GM18858 (cell line): ENCODE measurements at regions not wholly inside any gene's neighbourhood (a gene's known extent, or its start where the extent isn't known, plus 50 kb on each side); places are given as distances from the start of the nearest gene placed in this dataset.
"Not testable (repeated sequence)": the region's sequence is repeated elsewhere in the genome, so short reads cannot be mapped to it uniquely, and the experiment has no call there.

ENCODE experiments used
- ATAC-seq: cut with Tn5 transposase; IDR thresholded peaks from one replicate; pipeline ENCODE4 v1.9.1; 2021; ENCODE audit not compliant: unreplicated experiment

DNA sequence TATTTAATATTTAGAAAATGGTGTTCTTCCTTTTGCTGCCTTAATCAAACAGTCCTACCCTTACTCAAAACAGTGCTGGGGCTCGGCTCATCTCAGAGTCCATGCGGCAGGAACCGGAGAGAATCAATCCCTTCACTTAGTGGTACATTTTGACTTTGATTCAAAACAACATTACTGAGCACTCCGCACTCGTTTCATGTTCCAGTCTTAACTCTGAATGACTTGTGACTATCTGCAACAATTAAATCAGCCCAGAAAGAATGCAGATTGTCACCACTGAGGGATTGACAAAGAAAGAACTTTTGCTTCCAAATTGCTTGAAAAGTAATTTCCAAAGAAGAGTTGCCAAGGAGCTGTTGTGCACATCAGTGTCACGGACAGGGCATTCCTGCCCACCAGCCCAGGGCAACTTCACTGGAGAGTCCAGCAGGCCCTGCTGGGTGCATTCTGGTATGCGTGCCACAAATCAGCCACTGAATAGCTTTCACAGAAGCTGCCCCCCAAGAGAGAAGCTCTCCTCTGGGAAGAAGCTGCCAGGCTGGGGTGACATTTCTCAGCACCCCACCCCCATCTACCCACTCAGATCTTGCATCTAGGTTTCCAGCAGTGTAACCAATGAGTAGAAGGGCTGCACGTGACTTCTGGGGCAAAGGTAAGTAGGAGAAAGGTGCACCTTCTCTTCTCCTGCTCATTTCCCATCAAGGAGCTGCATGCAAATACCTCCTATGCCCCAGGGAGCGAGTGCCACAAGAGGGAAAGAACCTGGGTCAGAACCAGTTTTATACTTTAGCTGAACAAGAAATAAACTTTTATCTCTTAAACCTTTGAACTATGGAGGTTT, 84.6 kb upstream of the ATP8B1 start:
- ATAC-seq = no peak

DNA sequence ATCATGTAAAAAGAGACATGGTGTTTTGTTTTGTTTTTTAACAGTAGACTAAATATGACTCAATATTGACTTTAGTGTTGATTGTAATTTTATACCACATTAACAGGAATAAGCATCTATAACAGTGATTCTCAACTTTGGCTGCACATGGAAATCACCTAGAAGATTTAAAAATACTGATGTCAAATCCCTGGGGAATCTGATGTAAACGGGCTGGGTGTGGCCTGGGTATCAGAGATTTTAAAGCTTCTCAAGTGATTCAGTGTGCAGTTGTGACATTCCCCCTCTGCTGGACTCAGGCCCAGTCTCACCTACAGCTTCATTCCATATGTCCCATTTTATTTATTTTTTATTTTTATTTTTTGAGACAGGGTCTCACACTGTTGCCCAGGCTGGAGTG, 82.8 kb upstream of the ATP8B1 start:
- no peak for ATAC-seq

DNA sequence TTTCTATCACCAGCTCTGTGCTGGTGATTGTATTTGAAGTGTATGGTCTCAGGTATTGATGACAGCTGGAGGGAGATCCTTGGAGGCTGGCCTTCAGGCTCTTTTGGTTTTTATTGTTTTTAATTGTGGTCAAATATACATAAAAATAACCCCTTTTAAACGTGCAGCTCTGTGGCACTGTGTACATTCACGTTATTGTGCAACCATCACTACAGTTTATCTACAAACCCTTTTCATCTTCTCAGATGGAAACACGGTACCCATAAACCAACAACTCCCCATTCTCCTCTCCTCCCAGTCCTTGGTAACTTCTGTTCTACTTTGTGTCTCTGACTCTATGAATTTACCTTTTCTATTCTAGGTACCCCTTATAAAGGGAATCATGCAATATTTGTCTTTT, 79.3 kb upstream of the ATP8B1 start:
- ATAC-seq = no peak

DNA sequence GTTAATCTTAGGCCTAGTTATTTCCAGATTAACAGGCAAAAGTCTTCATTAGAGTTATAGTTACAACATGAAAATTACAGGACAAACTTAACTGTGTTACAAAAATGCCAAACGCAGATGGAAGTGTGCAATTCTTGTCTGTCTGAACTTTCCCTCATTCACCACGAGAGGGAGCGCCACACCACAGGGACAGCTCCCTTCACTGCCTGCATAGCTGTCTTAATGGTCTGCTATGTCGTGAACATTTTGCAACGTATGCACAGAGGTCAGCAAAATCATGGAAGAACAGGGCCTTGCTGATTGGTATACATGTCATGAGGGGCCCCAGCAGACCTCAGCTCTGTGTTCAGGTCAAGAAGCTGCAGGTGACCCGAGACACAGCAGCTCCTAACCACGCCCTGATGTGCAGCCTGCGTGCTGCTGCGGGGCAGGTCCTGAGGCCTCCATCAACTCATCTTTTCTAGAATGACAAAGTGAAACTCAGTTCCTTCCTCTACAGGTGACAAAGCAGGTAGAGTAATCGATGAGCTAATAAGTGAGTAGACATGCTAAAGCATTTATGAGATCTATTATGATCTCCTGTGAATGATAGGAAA, 78.8 kb upstream of the ATP8B1 start:
- peak; percentile 83 for ATAC-seq

DNA sequence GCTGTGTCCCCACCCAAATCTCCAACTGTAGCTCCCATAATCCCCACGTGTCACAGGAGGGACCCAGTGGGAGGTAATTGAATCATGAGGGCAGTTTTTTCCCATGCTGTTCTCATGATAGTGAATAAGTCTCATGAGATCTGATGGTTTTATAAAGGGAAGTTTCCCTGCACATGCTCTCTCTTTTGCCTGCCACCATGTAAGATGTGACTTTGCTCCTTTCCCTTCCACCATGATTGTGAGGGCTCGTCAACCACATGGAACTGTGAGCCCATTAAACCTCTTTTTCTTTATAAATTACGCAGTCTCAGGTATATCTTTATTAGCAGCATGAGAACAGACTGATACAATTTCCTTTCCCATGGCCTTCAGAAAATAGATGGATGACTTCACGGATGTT, 76.8 kb upstream of the ATP8B1 start:
- ATAC-seq = not testable (repeated sequence)

DNA sequence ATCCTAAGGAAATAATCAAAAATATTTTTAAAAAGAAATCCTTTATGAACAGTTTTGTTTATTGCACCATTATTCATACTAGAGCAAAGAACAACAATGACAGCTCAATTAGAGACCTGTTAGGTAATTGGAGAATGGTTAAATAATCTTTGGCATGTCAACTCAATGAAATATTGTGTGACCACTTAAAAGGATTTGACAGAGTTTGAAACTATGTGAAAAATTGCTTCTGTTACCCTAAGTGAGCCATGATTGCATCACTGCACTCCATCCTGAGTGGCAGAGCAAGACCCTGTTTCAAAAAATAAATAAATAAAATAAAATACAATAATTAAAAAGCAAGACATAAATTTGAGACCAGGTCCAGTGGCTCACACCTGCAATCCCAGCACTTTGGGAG, 66.1 kb upstream of the ATP8B1 start:
- no peak for ATAC-seq

DNA sequence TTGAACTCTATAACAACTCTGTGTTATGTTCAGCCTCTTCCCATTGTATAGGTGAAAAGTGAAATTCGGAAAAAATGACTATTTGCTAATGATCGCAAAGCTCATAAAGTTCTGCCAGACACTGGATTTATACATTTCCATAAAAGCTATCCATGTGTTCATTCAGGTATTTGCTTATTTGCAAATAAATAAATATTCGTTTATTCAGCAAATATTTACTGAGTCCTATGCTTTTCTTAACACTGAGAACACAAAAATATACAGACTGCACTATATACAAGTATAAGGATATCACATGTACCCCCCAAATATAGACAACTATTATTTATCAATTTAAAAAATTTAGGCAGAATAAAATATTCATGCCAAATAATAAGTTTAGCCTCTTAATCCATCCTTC, 63.2 kb upstream of the ATP8B1 start:
- ATAC-seq = no peak

DNA sequence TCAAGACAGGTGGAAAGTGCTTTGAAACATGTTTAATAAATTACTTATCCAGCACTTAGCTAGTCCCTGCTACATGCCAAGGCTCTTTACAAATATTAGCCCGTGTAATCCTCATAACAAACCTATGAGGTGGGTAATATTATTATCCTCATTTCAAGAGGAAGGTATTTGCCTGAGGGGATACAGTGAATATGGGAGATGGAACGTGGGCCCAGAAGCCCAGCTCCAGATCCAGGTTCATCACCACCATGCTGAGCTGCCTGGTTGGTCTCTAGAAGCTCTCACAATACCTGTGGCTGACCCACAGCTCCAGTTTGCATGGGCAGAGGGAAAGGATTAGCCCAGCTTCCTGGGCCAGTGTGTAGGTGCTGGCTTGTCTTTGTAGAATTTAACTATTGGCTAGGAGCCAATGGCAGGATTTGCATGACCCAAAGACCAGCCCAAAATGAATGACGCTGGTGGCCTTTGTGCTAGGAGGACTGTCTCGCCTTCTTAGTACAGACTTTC, 61.6 kb upstream of the ATP8B1 start:
- ATAC-seq = no peak

DNA sequence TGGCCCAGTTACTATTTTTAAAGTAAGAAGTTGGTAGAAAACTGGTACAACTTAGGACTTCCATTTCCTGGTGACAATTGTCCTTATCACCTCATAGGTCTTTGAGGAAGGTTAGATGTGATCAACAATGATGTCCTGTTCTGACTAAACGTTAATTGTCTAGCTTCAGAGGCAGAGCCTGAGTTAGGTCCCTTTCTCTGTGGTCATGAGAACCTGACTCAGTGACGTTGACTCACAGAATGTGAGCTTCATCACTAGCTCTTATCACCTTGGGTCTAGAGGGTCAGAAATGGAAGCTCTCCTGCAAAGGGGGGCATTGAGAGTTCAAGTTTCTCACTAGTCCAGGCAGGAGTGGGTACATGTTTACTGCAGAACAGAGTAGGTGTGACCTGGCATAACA, 60.6 kb upstream of the ATP8B1 start:
- ATAC-seq = no peak

DNA sequence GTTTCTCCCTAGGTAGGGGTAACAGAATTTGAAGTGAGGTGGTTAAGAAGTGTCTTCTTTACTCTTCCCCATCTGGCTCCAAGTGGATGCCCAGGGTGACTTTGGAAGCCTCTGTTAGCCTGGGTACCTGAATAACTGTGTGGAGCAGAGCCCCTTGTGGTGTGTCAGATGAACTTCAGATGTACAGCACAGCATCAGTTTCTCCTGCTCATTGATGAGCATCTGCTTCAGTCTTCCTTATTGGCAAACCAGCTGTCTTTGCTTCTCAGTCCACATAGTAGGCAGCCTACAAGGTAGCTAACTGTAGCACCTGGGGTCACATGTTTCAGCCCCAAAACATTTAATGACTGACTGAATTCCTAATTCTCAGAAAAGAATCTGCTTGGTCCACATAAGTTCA, 56.2 kb upstream of the ATP8B1 start:
- ATAC-seq = peak; percentile 79

DNA sequence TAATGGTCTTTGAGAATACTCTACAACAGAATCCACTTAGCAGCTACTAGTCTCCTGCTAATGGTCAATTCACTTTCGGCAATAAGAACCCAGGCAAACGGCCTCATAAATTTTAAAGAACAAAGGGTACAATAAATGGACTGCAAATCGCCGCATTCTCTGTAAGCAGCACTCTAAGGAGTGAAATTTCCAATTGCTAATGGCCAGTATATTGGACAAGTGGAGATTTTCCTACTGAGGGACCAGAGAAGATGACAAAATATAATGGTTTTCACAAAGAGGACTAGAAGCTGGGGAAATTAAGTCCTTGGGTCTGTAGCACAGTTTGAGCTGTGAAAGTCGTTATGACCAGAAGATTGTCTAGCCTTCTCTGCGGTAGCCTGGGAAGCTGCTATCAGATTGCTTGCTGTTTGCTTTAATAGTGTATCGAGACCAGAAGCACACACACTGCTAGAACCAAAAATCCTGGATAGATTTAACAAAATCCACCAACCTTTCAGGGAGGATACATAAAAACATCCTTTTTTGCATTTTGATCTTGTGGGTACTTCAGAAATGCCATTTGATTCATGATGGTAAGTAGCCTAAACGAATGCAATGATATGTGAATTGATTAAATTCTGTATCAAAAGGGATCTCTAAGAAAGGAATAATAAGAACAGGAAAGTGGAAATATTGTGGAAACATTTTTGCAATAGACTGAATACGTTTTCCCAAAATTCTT, 53.6 kb upstream of the ATP8B1 start:
- no peak for ATAC-seq

DNA sequence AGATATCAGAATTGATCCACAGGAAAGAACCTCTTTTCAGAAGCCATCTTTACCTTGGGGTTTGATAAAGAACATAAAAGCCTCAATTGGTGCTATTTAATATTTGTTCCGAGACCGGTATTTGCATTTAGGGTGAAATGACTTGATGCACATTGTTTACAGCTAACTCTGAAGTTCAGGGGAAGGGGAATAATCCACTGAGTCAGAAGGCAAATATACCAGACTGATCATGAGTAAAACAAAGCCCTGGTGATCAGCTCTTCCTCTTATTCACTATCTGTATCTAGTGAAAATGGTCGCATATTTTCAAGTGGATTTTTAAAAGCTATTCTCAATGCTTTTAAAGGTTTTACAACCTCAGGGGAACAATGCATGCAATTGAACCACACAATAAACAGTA, 53.0 kb upstream of the ATP8B1 start:
- ATAC-seq = no peak

DNA sequence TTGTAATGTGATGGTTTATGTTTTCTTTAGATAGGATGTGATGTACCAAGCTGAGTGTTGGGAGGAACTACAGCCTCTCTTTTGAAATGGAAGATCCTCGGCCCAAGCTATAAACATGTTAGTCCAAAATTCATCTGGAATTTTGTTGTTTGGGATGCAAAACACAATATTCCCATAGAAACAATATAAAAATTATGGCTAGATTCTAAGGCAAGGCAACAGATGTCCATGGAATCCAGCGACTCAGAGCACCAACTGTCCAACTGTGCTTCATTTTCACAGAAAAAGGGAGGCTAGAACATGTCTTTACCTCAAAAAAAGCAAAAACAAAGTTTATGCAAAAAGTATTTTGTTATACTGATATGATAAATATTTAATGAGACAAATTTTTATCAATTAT, 52.4 kb upstream of the ATP8B1 start:
- ATAC-seq = no peak

DNA sequence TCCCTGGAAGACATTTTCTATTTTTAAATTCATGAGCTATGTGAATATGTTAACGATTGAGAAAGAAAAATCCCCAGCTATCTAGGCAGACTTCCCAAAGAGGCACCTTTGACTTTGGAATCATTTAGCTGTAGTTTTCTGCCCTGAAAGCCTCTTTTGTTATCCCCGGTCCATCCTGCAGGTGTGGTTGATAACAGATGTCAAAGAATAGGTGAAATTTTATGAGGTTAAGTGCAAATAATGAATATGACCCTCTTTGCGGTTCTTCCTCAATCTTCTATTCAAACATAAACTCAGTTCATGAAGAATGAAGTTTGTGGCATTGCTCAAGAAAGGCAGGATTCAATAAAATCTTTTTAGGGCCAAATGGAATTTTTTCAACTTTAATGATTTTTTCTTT, 51.6 kb upstream of the ATP8B1 start:
- no peak for ATAC-seq

DNA sequence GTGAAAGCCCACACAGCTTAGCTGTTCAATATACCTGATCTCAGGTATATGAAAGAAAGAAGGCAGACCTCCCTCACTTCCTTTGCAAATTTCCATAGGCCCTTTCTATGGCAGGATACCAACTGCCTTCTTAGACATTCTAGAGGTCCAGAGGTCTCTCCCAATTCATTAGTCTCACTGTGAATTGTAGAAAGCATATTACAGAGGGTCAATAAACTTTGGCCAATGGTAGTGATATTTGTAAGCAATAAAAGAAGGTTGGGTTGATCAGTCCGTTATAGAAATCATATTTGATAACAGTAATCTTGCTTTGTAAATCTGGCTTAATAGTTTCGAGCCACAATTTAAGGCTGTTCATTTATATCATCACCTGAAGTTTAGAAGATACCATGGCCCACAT, 50.7 kb upstream of the ATP8B1 start:
- ATAC-seq = no peak

DNA sequence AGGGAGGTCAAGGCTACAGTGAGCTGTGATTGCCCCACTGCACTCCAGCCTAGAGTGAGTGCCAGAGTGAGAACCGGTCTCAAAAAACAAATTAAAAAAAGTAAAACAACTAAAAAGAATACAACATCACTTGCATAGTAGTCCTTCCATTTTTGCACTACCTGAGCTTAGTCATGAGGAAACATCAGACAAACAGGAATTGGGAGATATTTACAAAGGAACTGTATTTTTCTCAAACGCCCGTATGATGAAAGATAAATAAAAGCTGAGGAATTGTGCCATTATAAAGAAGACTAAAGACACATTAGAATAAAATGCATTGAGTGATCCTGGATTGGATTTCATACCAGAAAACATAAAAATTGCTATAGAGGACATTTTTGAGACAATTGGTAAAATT, 50.0 kb upstream of the ATP8B1 start:
- ATAC-seq = no peak
